Stimulated activated CD8-positive, alpha-beta memory T cell treated with anti-CD3 and anti-CD28 coated beads, Interleukin-7, amount 100 ng/mL, for 48 hours (primary cell): ENCODE measurements at regions not wholly inside any gene's neighbourhood (a gene's known extent, or its start where the extent isn't known, plus 50 kb on each side); places are given as distances from the start of the nearest gene placed in this dataset.
"Not testable (repeated sequence)": the region's sequence is repeated elsewhere in the genome, so short reads cannot be mapped to it uniquely, and the experiment has no call there.

Experiments used
- DNase-seq, 2 donors: peaks; one replicate each; pipeline ENCODE4 v3.0.0-alpha.2; 2020; ENCODE audit warnings: low read depth in 1 of 2; ENCODE audit errors: extremely low read depth in 1 of 2

DNA sequence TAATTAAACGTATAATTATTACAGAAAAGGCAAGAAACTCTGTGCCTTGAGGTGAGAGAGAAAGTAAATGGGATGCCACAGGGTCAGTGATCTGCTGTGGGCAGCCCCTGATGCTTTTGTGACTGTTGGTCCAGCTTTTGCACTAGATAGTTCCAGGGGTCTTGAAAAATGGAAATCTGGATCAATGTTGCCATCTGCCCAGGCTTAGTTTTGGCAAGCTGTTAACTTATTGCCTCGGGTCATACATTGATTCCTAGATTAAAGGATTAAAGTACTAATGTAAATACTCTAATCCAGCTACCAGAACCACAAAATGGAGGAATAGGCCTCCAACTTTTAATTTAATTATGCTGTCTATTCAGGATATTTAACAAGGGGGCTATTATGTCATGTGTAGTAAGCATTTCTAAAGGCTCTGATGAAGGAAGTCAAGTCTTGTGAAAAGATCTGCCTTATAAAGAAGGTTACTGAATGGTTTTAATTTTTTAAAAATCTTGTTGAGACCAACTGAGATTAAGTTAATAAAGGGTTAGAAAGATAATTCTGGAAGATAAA is 376.0 kb upstream of the HS3ST5 start:
- DNase-seq, result no peak

DNA sequence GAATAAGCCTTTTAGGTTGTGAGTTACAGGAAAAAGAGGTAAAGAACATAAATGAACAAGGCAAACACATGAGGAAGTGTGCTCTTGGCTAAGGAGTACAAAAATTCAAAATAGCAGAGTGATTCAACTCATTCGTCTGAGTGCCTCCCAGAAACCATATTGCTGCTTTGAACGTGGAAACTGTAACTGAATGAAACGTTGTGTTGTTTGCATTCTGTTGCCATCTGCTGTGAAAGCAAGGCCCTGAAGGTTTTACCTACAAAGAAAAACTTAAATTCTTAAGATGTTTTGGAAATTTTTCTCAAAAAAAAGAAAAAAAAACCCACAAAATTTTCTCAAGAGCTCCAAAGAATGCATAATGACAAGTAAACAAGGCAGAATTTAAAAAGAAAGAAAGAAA is 375.4 kb upstream of the HS3ST5 start:
- DNase-seq, result no peak

DNA sequence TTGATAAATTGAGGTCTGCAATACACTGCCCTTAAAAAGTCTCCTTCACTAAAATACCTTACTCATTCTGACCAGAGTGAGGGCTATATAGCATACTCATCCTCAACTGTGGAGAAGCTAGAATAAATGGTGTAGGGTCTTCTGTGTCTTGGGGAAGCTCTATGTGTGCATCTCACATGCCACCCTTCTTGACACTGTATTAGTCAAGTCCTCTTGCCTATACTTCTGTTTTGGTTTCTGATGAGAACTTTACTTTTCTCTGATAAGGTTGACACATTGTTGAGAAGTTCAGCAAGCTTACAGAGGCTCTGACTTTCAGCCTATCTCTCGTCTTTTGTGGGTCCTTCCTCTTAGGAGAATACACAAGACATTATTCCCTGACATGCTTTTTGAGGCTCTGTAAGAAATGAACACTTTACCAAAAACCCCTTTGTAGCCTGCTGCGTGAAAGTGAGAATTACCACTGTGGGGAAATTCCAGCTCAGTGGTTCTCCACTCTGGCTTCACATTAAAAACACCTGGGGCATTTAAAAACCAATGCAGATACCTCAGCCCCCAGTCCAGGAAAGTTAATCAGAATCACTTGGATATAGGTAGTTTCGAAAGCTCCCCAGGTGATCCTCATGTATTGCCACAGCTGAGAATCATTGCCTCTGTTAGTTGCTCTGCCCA is 372.1 kb upstream of the HS3ST5 start:
- no peak for DNase-seq

DNA sequence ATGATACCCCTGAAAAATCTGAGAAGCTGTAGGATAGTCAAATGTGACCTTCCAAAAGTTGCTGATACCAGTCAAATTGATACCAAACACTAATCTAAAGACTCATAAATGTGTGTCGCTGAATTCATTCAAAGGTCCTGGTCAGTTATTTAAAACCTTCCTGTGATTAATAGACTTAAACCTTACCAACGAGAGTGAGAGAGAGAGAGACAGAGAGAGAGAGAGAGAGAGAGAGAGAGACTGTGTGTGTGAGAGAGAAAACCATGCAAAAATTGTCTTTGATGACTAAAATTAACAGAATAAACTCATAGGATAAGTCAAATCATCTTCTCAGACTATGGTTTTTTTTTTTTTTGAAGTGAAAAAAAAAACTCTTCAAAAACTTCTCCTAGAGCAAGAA is 370.9 kb upstream of the HS3ST5 start:
- no peak for DNase-seq

DNA sequence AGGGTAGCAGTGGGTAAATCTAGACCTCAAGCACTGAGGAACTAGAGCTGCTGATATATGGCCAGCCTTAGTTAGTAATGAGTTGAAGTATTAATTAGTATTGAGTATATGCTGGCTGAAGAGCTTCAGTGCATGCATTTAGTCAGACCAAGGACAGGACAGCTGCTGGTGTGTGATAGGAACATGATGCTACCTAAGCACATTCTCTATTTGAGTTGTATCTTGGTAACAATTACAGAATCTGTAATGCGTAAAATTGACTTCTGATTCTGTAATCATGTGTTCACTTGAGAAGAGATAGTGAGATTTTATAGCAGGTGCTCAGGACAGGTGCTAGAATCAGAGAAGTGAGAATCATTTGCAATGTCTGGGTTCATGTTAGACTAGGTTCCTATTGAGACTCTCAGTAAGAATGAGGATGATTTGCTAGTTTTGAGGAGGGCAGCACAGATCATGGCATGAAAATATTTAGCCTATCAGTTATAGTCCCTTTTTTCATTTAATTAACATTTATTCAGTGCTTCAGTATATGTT is 369.4 kb upstream of the HS3ST5 start:
- DNase-seq, result no peak

DNA sequence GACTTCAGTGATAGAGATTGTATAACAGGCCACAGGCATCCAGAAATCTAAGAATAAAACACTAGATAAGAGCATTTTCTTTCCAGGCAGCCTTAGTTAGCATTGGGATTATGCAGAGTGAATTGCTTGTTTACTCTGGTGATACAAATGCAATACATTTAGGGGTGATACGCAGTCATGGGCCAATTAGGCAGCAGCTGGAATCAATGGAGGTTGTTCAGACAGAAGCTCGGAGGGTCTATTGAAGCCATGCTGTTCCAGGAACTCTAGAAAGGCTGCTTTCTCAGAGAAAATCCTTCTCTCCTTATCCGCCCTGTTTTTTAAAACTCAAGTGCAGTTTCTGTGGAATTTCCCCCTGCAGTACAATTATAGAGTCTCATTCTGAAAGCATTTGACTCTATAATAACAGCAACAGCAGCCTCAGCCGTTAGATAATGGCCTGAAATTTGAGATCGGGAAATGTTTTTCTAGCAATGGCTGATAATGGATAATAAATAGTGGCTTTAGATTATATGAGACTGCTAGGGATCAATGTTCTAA is 364.3 kb upstream of the HS3ST5 start:
- no peak for DNase-seq

DNA sequence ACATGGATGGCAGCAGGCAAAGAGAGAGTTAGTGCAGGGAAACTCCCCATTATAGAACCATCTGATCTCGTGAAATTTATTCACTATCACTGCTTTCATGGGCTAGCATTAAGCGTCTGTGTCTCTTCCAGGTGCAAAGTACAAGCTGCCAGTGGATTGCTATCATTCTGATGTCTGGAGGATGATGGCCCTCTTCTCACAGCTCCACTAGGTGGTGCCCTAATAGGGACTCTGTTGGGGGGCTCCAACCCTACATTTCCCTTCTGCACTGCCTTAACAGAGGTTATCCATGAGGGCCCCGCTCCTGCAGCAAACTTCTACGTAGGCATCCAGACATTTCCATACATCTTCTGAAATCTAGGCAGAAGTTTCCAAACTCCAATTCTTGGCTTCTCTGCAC is 347.8 kb upstream of the HS3ST5 start:
- DNase-seq, result no peak

DNA sequence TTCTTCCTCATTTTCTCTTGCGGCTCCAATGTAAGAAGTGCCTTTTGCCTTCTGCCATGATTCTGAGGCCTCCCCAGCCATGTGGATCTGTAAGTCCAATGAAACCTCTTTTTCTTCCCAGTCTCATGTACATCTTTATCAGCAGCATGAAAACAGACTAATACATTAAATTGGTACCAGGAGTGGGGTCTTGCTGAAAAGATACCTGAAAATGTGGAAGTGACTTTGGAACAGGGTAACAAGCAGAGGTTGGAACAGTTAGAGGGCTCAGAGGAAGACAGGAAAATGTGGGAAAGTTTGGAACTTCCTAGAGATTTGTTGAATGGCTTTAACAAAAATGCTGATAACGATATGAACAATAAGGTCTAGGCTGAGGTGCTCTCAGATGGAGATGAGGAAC is 316.7 kb upstream of the HS3ST5 start:
- DNase-seq, result no peak

DNA sequence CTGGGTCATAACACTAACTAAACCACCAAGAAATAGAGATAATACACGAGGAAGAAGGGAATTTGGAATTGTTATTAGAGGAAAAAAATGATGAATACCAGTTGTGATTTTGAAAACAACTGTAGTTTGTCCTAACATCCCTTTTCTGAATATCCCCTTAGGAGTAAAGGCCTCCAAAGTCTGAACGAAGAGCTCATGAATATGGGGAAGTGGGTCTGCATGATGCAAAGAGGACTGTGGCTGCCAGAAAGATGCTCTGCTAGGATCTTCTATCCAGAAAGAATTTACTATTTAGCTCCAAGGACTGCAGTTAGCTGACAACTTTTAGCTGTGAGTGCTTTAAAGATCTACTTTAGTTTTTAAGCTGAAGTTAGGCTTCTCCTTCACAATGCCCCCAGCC is 308.8 kb upstream of the HS3ST5 start:
- no peak for DNase-seq

DNA sequence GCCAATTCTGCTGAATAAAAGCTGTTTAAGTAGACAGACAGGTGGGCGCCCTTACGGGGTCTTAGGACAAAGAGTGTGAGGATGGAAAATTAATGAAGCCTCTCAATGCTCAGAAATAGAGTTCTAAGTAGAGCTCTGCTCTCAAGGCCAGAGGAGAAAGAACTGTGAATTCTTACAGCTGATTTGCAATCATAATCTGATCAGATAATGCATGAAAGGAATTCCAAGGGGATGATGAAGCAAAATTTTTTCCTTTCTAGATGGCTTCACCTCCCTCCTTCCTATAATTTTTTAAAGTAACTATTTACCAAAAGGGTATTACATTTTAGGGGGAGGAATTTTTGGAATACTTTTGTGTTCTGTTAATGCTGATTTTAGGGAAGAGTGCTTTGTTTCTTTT is 308.1 kb upstream of the HS3ST5 start:
- DNase-seq, result no peak

DNA sequence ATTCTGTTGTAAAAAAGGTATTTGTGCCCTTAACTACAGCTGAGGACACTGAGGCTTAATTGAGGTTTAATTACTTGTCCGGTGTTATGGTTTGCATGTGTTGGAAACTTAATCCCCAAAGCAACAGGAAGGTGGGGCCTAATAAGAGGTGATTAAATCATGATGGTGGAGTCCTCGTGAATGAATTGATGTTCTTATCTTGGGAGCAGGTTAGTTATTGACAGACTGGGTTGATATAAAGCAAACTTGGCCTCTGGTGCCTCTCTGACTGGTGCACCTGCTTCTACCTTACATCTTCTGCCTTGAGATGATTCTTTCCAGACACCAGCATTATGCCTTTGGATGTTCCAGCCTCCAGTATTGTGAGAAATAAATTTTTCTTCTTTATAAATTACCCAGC is 306.5 kb upstream of the HS3ST5 start:
- DNase-seq, result no peak

DNA sequence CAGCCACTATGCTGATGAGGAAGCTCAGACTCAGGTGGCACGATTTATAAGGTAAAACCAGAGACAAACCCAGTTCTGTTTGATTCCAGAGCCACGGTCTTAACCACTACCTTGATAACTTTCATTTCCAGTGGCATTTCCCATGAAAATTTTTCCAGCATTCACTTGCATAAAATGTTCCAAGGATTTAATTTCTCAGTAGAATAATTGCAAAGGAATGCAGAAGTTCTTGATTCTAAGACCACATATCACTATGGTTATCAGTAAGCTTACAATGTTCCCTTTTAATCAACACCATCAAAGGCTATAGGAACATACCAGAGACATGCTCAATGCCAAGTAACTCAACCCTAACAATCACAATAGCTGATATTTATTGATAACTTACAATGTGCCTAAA is 306.0 kb upstream of the HS3ST5 start:
- no peak for DNase-seq

DNA sequence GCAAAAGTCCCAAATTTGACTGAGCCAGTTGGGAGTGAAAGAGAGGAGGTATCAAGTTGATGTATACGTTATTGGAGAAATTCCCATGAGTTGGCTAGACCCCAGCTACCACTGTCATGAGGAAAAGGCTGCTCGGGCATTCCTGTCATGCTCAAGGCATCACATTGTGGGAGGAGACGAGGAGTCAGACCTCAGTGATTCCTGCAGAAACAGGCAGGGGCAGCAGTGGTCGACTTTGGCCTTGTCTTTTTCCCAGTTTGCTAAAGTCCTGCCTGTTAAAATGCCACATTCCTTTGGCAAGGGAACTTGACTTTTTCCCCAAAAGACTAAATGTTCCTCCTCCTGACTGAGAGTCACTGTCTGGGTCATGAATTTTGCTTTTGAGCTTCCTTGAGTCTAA is 295.5 kb upstream of the HS3ST5 start:
- DNase-seq, result no peak

DNA sequence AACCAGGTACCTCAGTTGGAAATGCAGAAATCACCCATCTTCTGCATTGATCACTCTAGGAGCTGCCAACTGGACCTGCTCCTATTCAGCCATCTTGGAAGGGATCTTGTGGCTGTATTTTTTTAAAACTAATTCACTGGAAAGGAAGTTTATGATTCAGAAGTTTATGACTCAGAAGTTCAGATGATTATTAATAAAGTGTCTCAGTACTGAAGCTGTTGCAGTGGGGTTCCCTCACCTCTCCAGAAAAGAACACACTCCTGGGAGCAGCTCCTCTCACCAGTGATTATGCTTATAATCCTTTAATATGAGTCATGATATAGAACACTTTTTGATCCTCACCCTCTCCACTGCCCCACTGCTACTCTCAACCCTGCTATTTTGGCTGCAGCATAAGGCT is 291.2 kb upstream of the HS3ST5 start:
- DNase-seq, result no peak

DNA sequence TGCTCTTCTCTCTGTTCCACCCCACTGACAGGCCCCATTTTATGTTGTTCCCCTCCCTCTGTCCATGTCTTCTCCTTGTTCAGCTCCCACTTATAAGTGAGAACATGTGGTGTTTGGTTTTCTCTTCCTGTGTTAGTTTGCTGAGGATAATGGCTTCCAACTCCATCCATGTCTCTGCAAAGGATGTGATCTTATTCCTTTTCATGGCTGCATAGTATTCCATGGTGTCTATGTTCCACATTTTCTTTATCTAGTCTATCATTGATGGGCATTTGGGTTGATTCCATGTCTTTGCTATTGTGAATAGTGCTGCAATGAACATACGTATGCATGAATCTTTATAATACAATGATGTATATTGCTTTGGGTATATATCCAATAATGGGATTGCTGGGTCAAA is 283.4 kb upstream of the HS3ST5 start:
- not testable (repeated sequence) for DNase-seq

DNA sequence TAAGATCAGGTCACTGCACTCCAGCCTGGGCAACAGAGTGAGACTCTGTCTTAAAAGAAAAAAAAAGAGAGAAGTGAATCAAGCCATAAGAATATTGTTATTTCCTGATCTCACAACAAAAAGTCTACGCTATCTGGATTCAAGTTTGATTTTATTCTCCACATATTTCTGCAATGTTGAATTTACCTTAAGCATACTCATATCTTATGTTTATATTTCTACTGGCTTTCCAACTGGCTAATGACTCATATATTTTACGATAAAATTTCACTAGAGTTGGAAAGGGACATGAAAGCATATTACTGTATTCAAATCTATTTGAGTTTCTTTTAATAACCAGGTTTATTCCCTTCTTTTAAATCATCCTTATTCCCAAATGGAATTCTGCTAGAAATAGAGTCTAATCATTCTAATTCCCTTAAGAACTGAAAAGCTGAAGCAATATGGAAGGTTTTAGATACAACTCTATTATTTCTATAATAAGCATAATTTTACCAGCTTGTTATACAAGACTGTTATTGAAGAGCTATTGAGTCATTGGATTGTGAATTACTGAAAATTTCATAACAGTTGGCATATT is 276.9 kb upstream of the HS3ST5 start:
- no peak for DNase-seq

DNA sequence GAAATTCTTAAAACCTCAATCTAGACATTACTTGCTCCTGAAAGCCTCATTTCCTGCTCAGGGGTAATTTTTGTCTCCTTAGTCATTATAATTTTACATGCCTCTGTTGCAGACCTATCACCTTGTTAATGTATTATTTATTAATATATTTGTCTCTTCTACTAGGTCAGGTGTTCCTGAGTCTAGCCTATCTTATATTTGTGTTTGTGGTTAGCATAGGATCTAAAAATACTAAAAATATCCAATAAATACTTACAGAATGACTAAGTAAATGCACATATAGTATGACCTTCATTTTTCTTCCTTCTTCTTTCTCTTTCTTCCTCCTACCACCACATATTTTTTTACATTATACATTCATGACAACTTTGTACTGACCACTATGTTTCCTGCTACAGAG is 268.9 kb upstream of the HS3ST5 start:
- no peak for DNase-seq

DNA sequence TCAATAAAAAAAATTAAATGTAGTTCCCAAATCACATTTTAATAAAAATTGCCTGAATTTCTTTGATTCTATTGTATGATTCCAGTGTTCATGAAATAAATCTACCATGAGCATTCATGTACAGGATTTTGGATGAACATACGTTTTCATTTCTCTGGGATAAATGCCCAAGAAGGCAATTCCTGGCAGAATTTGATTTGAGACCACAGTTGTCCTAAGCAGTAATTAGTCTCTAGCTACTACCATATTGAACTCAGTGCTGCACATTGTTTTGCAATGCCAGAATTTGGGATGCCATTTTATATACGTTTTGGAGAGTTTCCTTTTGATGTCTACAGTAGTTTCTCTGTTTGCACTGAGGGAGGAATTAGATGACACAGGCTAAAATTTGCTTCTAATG is 265.3 kb upstream of the HS3ST5 start:
- no peak for DNase-seq

DNA sequence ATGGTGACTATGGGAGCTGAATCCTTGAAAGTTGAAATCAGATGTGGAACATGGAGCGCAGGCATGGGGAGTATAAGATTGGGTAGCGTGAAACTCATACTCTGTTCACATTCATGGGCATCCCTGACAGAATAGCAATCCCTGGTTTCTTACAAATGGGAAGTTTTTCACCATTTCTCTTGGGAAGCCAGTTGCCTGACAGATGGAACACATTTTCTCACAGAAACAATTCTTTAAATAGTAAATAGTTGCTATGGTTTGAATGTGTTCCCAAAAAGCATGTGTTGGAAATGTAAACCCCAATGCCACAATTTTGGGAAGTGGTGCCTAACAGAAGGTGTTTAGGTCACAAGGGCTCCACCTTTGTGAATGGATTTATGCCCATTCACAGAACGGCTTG is 262.8 kb upstream of the HS3ST5 start:
- no peak for DNase-seq

DNA sequence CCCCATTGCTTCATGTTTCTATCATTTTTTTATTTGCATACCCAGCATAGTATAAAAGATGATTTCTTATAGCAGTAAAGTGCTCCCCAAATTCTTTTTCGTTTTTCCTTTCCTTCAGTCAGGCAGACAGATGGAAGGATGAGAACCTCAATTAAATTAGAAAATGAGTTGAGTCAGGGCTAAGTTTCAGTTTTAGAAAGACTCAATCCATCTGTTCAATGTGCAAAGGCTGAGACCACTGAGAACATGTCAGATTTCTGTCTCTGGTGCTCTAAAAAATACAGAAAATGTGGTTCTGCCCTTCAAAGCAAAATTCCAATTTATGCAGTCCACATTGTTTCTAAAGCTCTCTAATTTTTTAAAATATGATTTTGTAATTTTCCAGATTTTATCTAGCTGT is 257.6 kb upstream of the HS3ST5 start:
- no peak for DNase-seq

DNA sequence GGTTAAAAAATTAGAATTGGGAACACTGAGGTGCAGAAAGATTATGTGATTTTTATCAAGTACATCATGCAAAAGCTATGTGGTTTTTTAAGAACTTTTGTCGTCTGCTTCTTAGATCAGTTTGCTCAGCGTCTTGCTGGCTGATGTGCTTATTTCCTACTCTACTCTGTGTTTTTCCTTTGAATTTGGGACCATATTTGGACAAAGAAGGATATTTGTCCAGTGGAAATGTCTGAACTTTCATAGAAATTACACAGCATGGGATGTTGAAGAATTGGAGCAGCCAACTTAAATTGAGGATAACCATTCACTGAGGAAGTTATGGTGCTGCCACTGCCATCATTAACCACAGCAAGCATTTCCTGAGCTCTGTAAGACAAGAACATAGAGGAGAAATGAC is 252.8 kb upstream of the HS3ST5 start:
- no peak for DNase-seq

DNA sequence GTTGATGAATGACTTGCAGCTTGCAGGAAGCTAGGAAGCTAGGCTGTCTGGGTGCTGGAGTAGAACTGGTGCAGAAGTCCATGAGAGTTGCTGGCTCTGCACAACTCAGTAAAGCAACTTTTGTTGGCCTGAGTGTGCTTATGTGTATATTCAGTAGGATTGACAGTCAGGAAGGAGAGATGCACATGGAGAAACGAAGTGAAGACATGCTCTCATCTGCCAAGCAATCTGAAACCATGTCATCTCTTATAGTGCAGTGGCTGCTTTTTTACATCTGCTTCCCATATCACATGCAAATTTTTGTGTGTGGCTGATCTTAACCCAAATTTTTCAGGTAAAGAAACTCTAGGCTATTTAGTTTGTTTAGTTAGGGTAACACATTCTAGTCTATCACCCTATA is 252.4 kb upstream of the HS3ST5 start:
- DNase-seq, result no peak
